HEK293 (cell line): ENCODE measurements at regions not wholly inside any gene's neighbourhood (a gene's known extent, or its start where the extent isn't known, plus 50 kb on each side); places are given as distances from the start of the nearest gene placed in this dataset.
A peak's percentile ranks its signal among the peaks of the same experiment; 100 is the strongest.
"Not testable (repeated sequence)": the region's sequence is repeated elsewhere in the genome, so short reads cannot be mapped to it uniquely, and the experiment has no call there.

Source experiments
- CTCF ChIA-PET: fragments of 350-600 bp; formaldehyde crosslinking; extraction: SDS; loops from one replicate; lab custom pipeline; 2021; ENCODE audit warnings: antibody characterized with exemption; lab: Yijun Ruan, JAX
- POLR2A ChIA-PET: fragments of 300-600 bp; formaldehyde crosslinking; extraction: SDS; loops from one replicate; lab custom pipeline; 2020; ENCODE audit warnings: antibody characterized with exemption, inconsistent platforms; lab: Yijun Ruan, JAX
- H3K27ac ChIP-seq: fragments of 200-500 bp; sonication (Bioruptor generic); 2 replicates; pipeline ENCODE4 v1.5.1; 2014; ENCODE audit warnings: low read depth, low read length, control low read depth, inconsistent platforms; ENCODE audit errors: extremely low read depth
- H3K36me3 ChIP-seq, 2 experiments: fragments of 200-500 bp in 1 of 2; sonication (Bioruptor generic) in 1 of 2; 1 replicate in 1 of 2; 2 replicates in 1 of 2; pipeline ENCODE4 v1.5.1; 2014 to 2017; ENCODE audit warnings: inconsistent platforms in 2 of 2, low read length in 2 of 2; ENCODE audit not compliant: control insufficient read depth in 2 of 2, insufficient read depth in 1 of 2
- H3K4me1 ChIP-seq: fragments of 200-500 bp; sonication (Bioruptor generic); 2 replicates; pipeline ENCODE4 v1.5.1; 2014; ENCODE audit warnings: mild to moderate bottlenecking, low read length, inconsistent platforms; ENCODE audit not compliant: control insufficient read depth, insufficient read depth
- H3K4me3 ChIP-seq: 2 replicates; pipeline ENCODE4 v1.5.1; 2011; ENCODE audit warnings: low read depth, mild to moderate bottlenecking, control low read depth, low read length, moderate library complexity
- H3K9me3 ChIP-seq: fragments of 200-500 bp; sonication (Bioruptor generic); 2 replicates; pipeline ENCODE4 v1.5.1; 2014; ENCODE audit warnings: low read depth, low read length, inconsistent platforms; ENCODE audit not compliant: control insufficient read depth, insufficient read depth
- GFI1B ChIP-seq: fragments of 450-650 bp; formaldehyde crosslinking; IDR thresholded peaks from 2 replicates; pipeline ENCODE4 v1.5.1; 2016; ENCODE audit warnings: missing biosample characterization, missing genetic modification characterization
- TCF7L2 ChIP-seq: IDR thresholded peaks from 2 replicates; pipeline ENCODE4 v1.6.1; 2011; ENCODE audit warnings: low read depth, mild to moderate bottlenecking, inconsistent platforms, low read length, moderate library complexity, borderline replicate concordance
- ZFP3 ChIP-seq: fragments of 450-650 bp; formaldehyde crosslinking; IDR thresholded peaks from 2 replicates; pipeline ENCODE4 v1.5.1; 2016; ENCODE audit warnings: low read depth, missing biosample characterization, missing genetic modification characterization
- ZNF416 ChIP-seq: fragments of 450-650 bp; formaldehyde crosslinking; IDR thresholded peaks from 2 replicates; pipeline ENCODE4 v1.5.1; 2016; ENCODE audit warnings: missing biosample characterization, missing genetic modification characterization
- ZNF521 ChIP-seq: fragments of 450-650 bp; formaldehyde crosslinking; IDR thresholded peaks from 2 replicates; pipeline ENCODE4 v1.5.1; 2017; ENCODE audit warnings: missing biosample characterization, mild to moderate bottlenecking, missing genetic modification characterization
- ZNF623 ChIP-seq: fragments of 450-650 bp; formaldehyde crosslinking; IDR thresholded peaks from 2 replicates; pipeline ENCODE4 v1.5.1; 2016; ENCODE audit warnings: missing biosample characterization, missing genetic modification characterization
- ZNF629 ChIP-seq: fragments of 450-650 bp; formaldehyde crosslinking; IDR thresholded peaks from 2 replicates; pipeline ENCODE4 v1.5.1; 2017; ENCODE audit warnings: missing biosample characterization, missing genetic modification characterization
- ZNF707 ChIP-seq: fragments of 450-650 bp; formaldehyde crosslinking; IDR thresholded peaks from 2 replicates; pipeline ENCODE4 v1.5.1; 2016; ENCODE audit warnings: missing biosample characterization, missing genetic modification characterization
- ZNF830 ChIP-seq: fragments of 450-650 bp; IDR thresholded peaks from 2 replicates; pipeline ENCODE4 v1.5.0; 2018; ENCODE audit warnings: missing biosample characterization, missing genetic modification characterization, low read depth, mild to moderate bottlenecking, moderate library complexity
- ZNF843 ChIP-seq: fragments of 450-650 bp; formaldehyde crosslinking; IDR thresholded peaks from 2 replicates; pipeline ENCODE4 v1.5.1; 2016; ENCODE audit warnings: missing biosample characterization, missing genetic modification characterization
- ZSCAN16 ChIP-seq: fragments of 450-650 bp; formaldehyde crosslinking; IDR thresholded peaks from 2 replicates; pipeline ENCODE4 v1.5.1; 2016; ENCODE audit warnings: missing biosample characterization, missing genetic modification characterization
- TF ChIP-seq, protein P1 (sequence below): fragments of 450-650 bp; formaldehyde crosslinking; IDR thresholded peaks from 2 replicates; pipeline ENCODE4 v1.5.1; 2017; ENCODE audit warnings: missing biosample characterization, missing genetic modification characterization
- TF ChIP-seq, protein P2 (sequence below): fragments of 450-650 bp; formaldehyde crosslinking; IDR thresholded peaks from 2 replicates; pipeline ENCODE4 v1.5.1; 2017; ENCODE audit warnings: missing biosample characterization, mild to moderate bottlenecking, missing genetic modification characterization, moderate library complexity
- TF ChIP-seq, protein P3 (sequence below): fragments of 450-650 bp; formaldehyde crosslinking; IDR thresholded peaks from 2 replicates; pipeline ENCODE4 v1.5.1; 2017; ENCODE audit warnings: missing biosample characterization, missing genetic modification characterization
- TF ChIP-seq, protein P4 (sequence below): fragments of 450-650 bp; formaldehyde crosslinking; IDR thresholded peaks from 2 replicates; pipeline ENCODE4 v1.5.1; 2016; ENCODE audit warnings: missing biosample characterization, missing genetic modification characterization, borderline replicate concordance

DNA sequence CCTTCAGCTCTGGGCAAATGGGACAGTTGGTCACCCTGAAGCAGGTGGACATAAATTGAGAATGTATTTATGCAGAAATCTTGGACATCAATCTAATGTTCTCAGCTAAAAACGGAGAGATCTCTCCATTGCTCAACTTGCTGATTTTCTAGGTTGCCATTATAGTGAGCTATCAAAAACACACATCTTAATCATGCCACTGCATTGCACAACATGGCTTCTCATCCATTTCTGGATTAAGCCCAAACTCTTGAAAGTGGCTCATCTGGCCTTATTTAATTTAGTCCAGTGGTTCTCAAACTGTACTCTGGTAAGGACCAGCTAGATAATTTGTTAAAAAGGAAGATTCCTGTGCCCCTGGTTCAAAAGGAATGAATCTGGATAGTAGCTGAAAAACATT is 324.9 kb upstream of the CITED2 start:
- H3K4me3 ChIP-seq = no peak overlapping the region
- H3K27ac ChIP-seq = no peak overlapping the region
- H3K36me3 ChIP-seq = no peaks in the 10 kb centered on the region
- CTCF ChIA-PET = interaction anchor here (0.6 to 1.2 kb wide), 2 partner anchors 8 to 64 kb away, joined by 3 read pairs; no protein-coding TSS in a partner anchor
- POLR2A ChIA-PET = no interaction called here
- peaks cover 7% of the 10 kb centered on the region; the same call in 1 of the 2 replicates for H3K4me1 ChIP-seq
- H3K9me3 ChIP-seq = no peaks in the 10 kb centered on the region
- TF ChIP-seq, protein P1, sequence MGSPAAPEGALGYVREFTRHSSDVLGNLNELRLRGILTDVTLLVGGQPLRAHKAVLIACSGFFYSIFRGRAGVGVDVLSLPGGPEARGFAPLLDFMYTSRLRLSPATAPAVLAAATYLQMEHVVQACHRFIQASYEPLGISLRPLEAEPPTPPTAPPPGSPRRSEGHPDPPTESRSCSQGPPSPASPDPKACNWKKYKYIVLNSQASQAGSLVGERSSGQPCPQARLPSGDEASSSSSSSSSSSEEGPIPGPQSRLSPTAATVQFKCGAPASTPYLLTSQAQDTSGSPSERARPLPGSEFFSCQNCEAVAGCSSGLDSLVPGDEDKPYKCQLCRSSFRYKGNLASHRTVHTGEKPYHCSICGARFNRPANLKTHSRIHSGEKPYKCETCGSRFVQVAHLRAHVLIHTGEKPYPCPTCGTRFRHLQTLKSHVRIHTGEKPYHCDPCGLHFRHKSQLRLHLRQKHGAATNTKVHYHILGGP = no peak
- TF ChIP-seq ZNF623 (tag by site-specific recombination) = no peak
- TF ChIP-seq ZFP3 = no peak
- TF ChIP-seq ZNF629 = no peak
- TF ChIP-seq ZNF521 (tag by site-specific recombination) = no peak
- no peak for TF ChIP-seq ZNF707 (tag by site-specific recombination)
- no peak for TF ChIP-seq ZNF830
- TF ChIP-seq GFI1B (tag by site-specific recombination) = no peak
- TF ChIP-seq, protein P2, sequence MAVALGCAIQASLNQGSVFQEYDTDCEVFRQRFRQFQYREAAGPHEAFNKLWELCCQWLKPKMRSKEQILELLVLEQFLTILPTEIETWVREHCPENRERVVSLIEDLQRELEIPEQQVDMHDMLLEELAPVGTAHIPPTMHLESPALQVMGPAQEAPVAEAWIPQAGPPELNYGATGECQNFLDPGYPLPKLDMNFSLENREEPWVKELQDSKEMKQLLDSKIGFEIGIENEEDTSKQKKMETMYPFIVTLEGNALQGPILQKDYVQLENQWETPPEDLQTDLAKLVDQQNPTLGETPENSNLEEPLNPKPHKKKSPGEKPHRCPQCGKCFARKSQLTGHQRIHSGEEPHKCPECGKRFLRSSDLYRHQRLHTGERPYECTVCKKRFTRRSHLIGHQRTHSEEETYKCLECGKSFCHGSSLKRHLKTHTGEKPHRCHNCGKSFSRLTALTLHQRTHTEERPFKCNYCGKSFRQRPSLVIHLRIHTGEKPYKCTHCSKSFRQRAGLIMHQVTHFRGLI (tag by site-specific recombination) = no peak
- no peak for TF ChIP-seq ZNF416 (tag by site-specific recombination)

DNA sequence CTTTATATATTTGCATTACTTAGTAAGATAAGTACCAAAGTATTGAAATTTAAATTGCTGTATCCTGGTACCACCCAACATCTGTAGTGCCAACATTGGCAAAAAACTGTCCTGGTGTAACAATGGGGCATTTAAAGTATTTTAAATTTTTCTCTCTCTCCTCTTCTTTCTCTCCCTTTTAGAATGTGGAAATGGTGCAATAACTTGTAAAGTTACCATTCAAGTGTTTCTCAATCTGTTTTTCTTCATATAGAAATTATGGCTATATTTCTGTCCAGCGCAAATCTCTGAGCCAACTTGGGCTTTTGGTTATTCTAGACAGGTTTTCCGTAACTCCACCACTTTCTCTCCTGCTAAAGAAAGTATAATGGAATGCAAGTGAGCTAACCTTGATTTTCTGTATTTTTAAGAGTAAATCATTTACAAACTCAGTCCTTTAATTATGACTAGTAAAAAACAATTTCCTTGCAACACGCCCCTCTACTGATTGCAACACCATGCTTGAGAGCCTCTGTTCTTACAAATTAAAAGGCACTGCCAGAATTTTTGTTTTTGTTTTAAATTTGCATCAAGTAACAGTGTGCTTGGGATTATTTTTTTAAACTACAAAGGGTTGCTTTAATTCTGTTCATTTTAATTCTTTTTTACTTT is 324.2 kb upstream of the CITED2 start:
- CTCF ChIA-PET = interaction anchor here (0.6 to 1.2 kb wide), 2 partner anchors 7 to 65 kb away, joined by 3 read pairs; no protein-coding TSS in a partner anchor
- H3K36me3 ChIP-seq = no peaks in the 10 kb centered on the region
- POLR2A ChIA-PET = no interaction called here

DNA sequence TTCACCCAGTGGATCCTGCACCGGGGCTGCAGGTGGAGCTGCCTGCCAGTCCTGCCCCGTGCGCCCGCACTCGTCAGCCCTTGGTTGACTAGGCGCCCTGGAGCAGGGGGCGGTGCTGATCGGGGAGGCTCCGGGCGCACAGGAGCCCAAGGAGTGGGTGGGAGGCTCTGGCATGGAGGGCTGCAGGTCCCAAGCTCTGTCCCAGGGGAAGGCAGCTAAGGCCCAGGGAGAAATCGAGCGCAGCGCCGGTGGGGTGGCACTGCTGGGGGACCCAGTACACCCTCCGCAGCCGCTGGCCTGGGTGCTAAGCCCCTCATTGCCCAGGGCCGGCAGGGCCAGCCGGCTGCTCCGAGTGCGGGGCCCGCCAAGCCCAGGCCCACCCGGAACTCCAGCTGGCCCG is 323.4 kb upstream of the CITED2 start:
- H3K4me1 ChIP-seq, H3K27ac ChIP-seq, H3K9me3 ChIP-seq, H3K36me3 ChIP-seq, CTCF ChIA-PET, H3K4me3 ChIP-seq, POLR2A ChIA-PET: not testable (repeated sequence)

More for the DNA sequence above, 324.2 kb upstream of the CITED2 start:
- peaks cover 7% of the 10 kb centered on the region; the same call in 1 of the 2 replicates for H3K4me1 ChIP-seq
- no peak overlapping the region for H3K4me3 ChIP-seq
- H3K27ac ChIP-seq = no peak overlapping the region
- TF ChIP-seq ZSCAN16 (tag by site-specific recombination) (no peak), ZNF521 (tag by site-specific recombination) (no peak)
- no peaks in the 10 kb centered on the region for H3K9me3 ChIP-seq

DNA sequence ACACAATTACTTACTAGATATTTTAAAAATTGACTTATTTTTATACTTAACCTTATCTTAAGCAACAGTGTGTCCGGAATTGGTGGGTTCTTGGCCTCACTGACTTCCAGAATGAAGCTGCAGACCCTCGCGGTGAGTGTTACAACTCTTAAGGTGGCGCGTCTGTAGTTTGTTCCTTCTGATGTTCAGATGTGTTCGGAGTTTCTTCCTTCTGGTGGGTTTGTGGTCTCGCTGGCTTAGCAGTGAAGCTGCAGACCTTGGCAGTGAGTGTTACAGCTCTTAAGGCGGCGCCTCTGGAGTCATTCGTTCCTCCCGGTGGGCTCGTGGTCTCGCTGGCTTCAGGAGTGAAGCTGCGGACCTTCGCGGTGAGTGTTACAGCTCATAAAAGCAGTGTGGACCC is 322.5 kb upstream of the CITED2 start:
- H3K4me1 ChIP-seq, CTCF ChIA-PET, POLR2A ChIA-PET, H3K9me3 ChIP-seq, H3K4me3 ChIP-seq, H3K36me3 ChIP-seq, H3K27ac ChIP-seq: not testable (repeated sequence)

DNA sequence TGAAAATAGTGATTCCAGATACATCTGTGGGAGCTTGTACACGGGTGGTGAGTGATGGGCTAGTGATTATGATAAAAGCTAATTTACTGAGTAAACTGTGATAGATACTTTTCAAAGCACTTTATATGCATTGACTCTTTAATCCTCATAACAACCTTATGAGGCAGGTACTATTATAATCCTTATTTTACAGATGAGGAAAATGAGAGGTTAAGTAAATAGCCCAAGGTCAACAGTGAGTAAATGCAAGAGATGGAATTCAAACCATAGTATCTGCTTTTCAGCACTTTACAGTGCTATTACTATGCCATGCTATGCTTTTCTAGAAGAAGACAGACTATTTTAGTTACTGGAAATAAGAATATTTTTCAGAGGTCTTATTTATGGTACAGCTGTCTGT is 320.9 kb upstream of the CITED2 start:
- Histone ChIP-seq H3K27ac (no peak overlapping the region), H3K4me3 (no peak overlapping the region), H3K9me3 (no peaks in the 10 kb centered on the region), H3K4me1 (peaks cover 7% of the 10 kb centered on the region; the same call in 1 of the 2 replicates), H3K36me3 (no peaks in the 10 kb centered on the region)
- CTCF ChIA-PET = interaction anchor here (0.6 to 1.2 kb wide), 2 partner anchors 13 to 107 kb away, joined by 3 to 8 read pairs; no protein-coding TSS in a partner anchor
- POLR2A ChIA-PET = interaction anchor here (0.8 kb wide), 1 partner anchor 321 kb away, joined by 3 read pairs; the partner anchor contains the start of gene CITED2
- TF ChIP-seq, protein P3, sequence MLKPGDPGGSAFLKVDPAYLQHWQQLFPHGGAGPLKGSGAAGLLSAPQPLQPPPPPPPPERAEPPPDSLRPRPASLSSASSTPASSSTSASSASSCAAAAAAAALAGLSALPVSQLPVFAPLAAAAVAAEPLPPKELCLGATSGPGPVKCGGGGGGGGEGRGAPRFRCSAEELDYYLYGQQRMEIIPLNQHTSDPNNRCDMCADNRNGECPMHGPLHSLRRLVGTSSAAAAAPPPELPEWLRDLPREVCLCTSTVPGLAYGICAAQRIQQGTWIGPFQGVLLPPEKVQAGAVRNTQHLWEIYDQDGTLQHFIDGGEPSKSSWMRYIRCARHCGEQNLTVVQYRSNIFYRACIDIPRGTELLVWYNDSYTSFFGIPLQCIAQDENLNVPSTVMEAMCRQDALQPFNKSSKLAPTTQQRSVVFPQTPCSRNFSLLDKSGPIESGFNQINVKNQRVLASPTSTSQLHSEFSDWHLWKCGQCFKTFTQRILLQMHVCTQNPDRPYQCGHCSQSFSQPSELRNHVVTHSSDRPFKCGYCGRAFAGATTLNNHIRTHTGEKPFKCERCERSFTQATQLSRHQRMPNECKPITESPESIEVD (tag by site-specific recombination) = peak; percentile 73
- TF ChIP-seq, protein P4, sequence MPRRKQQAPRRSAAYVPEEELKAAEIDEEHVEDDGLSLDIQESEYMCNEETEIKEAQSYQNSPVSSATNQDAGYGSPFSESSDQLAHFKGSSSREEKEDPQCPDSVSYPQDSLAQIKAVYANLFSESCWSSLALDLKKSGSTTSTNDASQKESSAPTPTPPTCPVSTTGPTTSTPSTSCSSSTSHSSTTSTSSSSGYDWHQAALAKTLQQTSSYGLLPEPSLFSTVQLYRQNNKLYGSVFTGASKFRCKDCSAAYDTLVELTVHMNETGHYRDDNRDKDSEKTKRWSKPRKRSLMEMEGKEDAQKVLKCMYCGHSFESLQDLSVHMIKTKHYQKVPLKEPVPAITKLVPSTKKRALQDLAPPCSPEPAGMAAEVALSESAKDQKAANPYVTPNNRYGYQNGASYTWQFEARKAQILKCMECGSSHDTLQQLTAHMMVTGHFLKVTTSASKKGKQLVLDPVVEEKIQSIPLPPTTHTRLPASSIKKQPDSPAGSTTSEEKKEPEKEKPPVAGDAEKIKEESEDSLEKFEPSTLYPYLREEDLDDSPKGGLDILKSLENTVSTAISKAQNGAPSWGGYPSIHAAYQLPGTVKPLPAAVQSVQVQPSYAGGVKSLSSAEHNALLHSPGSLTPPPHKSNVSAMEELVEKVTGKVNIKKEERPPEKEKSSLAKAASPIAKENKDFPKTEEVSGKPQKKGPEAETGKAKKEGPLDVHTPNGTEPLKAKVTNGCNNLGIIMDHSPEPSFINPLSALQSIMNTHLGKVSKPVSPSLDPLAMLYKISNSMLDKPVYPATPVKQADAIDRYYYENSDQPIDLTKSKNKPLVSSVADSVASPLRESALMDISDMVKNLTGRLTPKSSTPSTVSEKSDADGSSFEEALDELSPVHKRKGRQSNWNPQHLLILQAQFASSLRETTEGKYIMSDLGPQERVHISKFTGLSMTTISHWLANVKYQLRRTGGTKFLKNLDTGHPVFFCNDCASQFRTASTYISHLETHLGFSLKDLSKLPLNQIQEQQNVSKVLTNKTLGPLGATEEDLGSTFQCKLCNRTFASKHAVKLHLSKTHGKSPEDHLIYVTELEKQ (tag by site-specific recombination) = no peak
- peak; percentile 58 for TF ChIP-seq ZNF843 (tag by site-specific recombination)
- TF ChIP-seq TCF7L2 = peak; percentile 76; the same call in 1 of the 2 replicates
